ENCODE measurements at regions not wholly inside any gene's neighbourhood (a gene's known extent, or its start where the extent isn't known, plus 50 kb on each side); places are given as distances from the start of the nearest gene placed in this dataset.

DNA sequence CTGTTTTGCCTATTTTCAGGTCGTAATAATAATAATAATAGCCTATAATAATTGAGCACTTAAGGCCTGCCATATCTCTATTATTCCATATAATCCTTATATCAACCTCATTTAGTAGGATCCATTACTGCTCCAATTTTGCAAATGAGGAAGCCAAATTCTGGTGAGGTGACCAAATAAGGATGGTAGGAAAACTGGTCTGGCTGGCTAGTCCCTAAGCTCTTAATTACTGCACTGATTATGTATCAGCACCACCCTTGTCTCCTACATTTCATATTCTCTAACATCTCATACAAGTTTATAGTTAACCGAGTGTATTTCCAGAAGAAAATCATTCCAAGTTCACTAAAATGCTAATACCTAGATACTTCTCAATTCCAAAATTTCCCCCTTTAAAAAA, 166.5 kb upstream of the RGMB start:
- TF ChIP-seq, protein P1, sequence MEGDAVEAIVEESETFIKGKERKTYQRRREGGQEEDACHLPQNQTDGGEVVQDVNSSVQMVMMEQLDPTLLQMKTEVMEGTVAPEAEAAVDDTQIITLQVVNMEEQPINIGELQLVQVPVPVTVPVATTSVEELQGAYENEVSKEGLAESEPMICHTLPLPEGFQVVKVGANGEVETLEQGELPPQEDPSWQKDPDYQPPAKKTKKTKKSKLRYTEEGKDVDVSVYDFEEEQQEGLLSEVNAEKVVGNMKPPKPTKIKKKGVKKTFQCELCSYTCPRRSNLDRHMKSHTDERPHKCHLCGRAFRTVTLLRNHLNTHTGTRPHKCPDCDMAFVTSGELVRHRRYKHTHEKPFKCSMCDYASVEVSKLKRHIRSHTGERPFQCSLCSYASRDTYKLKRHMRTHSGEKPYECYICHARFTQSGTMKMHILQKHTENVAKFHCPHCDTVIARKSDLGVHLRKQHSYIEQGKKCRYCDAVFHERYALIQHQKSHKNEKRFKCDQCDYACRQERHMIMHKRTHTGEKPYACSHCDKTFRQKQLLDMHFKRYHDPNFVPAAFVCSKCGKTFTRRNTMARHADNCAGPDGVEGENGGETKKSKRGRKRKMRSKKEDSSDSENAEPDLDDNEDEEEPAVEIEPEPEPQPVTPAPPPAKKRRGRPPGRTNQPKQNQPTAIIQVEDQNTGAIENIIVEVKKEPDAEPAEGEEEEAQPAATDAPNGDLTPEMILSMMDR (IDR thresholded peaks at IDR 0.05; ENCODE audit: control extremely low read depth in 1 of 3, insufficient read depth in 1 of 3, low read depth in 1 of 3, low read length in 3 of 3), result no peak
- TF ChIP-seq HDAC2 (IDR thresholded peaks at IDR 0.05; ENCODE audit: borderline replicate concordance in 1 of 2, low read depth in 2 of 2, low read length in 2 of 2) (no peak), SIN3A (conservative IDR thresholded peaks at IDR 0.05 in 1 of 2, IDR thresholded peaks at IDR 0.05 in 1 of 2; ENCODE audit: low read depth in 1 of 2, low read length in 2 of 2) (no peak), EP300 (IDR thresholded peaks at IDR 0.05; ENCODE audit: borderline replicate concordance in 1 of 2, low read depth in 2 of 2, low read length in 2 of 2) (no peak), TAF1 (IDR thresholded peaks at IDR 0.05; ENCODE audit: low read depth, low read length) (no peak), POLR2A (IDR thresholded peaks at IDR 0.05; ENCODE audit: control extremely low read depth in 1 of 2, low read depth in 2 of 2, low read length in 2 of 2) (no peak), RXRA (IDR thresholded peaks at IDR 0.05; ENCODE audit: insufficient read depth, low read depth, low read length) (no peak), CTBP2 (IDR thresholded peaks at IDR 0.05; ENCODE audit: borderline replicate concordance, insufficient read depth, insufficient read length, low read length) (no peak), EZH2 (IDR thresholded peaks at IDR 0.05; ENCODE audit: low read depth, low read length, severe bottlenecking) (no peak)

Measured in H1 (cell line).